Kidney epithelial cell (primary cell): ENCODE measurements at regions not wholly inside any gene's neighbourhood (a gene's known extent, or its start where the extent isn't known, plus 50 kb on each side); places are given as distances from the start of the nearest gene placed in this dataset.

Experiments used
- DNase-seq: peaks from one replicate; pipeline ENCODE4 v3.0.0-alpha.2; 2010; ENCODE audit warnings: low read depth
- H3K27me3 ChIP-seq: 2 replicates; pipeline ENCODE4 v1.6.0; 2011; ENCODE audit warnings: low read length; ENCODE audit not compliant: control insufficient read depth, insufficient read depth
- H3K36me3 ChIP-seq: 2 replicates; pipeline ENCODE4 v1.5.1; 2011; ENCODE audit warnings: low read length; ENCODE audit not compliant: control insufficient read depth, insufficient read depth
- H3K4me3 ChIP-seq: 2 replicates; pipeline ENCODE4 v1.5.1; 2011; ENCODE audit warnings: low read depth, mild to moderate bottlenecking, control low read depth, low read length
- TF ChIP-seq, protein P1 (sequence below): IDR thresholded peaks from 2 replicates; pipeline ENCODE4 v1.5.1; 2011; ENCODE audit warnings: mild to moderate bottlenecking, moderate library complexity, low read length, control low read depth, inconsistent platforms; ENCODE audit not compliant: insufficient read depth, poor library complexity, severe bottlenecking

DNA sequence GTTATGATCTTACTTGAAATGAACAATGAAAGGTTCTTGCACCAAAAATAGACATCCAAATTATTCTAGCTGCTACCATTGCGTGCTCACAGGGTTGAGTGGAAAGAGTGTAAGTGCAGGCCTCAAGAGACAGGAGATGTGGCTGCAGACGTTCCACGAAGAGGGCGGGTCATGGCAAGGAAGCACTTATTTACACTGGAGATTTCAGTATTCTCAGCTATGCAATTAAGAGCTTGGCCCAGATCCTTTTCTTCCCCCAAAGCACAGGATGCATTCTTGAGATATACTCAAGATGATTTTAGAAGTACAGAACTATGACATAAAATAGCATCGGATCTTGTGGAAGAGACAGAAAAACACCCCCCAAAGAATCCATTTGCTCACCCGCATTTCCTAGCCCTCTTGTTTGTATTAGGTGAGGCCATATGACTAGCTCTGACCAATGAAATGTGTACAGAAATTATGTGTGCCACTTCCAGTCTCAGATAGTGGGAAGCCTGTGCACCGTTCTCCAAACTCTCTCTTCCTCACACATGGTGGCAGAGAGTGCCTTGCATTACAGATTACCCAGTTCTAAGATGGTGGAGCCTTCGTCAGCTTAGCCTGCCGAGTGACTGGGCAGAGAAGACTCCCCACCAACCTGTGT lies 261.4 kb downstream of the TTC8 start:
- Histone ChIP-seq H3K36me3 (no peaks in the 10 kb centered on the region), H3K27me3 (no peaks in the 10 kb centered on the region), H3K4me3 (no peak overlapping the region)
- TF ChIP-seq, protein P1, sequence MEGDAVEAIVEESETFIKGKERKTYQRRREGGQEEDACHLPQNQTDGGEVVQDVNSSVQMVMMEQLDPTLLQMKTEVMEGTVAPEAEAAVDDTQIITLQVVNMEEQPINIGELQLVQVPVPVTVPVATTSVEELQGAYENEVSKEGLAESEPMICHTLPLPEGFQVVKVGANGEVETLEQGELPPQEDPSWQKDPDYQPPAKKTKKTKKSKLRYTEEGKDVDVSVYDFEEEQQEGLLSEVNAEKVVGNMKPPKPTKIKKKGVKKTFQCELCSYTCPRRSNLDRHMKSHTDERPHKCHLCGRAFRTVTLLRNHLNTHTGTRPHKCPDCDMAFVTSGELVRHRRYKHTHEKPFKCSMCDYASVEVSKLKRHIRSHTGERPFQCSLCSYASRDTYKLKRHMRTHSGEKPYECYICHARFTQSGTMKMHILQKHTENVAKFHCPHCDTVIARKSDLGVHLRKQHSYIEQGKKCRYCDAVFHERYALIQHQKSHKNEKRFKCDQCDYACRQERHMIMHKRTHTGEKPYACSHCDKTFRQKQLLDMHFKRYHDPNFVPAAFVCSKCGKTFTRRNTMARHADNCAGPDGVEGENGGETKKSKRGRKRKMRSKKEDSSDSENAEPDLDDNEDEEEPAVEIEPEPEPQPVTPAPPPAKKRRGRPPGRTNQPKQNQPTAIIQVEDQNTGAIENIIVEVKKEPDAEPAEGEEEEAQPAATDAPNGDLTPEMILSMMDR, result no peak
- no peak for DNase-seq

DNA sequence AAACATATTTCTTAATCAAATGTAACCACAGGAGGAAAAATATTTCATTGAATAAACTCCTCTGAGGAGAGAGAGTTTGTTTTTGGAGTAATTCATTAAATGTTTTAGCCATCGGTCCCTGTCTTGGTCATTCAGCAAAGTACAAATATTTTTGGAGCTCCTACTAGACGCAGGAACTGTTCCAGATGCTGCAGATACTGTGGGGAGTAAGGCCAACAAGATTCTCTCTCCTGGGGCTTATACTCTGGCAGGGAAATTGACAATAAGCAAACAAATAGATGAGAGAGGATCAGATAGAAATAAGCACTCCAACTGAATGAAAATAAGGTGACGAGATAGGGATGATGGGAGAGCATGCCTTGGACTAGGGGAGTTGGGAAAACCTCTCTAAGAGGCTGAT lies 264.1 kb downstream of the TTC8 start:
- no peak for DNase-seq
- no peaks in the 10 kb centered on the region for H3K36me3 ChIP-seq
- TF ChIP-seq, protein P1, result no peak
- no peaks in the 10 kb centered on the region for H3K27me3 ChIP-seq
- no peak overlapping the region for H3K4me3 ChIP-seq

DNA sequence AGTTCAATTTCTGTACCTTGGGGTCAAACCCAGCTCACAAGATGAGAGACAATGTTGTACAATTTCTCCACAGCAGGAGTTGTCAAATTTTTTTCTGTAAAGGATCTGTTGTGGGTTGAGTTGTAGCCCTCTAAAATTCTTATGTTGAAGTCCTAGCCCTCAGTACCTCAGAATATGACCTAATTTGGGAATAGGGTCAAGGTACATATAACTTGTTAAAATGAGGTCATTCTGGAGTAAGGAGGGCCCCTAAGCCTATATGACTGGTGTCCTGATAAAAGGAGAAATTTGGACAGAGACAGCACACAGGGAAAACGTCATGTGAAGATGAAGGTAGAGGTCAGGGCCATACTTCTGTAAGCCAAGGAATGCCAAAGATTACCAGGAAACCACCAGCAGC lies 264.9 kb downstream of the TTC8 start:
- Histone ChIP-seq H3K4me3 (no peak overlapping the region), H3K36me3 (no peaks in the 10 kb centered on the region), H3K27me3 (no peaks in the 10 kb centered on the region)
- no peak for DNase-seq
- TF ChIP-seq, protein P1, result no peak

DNA sequence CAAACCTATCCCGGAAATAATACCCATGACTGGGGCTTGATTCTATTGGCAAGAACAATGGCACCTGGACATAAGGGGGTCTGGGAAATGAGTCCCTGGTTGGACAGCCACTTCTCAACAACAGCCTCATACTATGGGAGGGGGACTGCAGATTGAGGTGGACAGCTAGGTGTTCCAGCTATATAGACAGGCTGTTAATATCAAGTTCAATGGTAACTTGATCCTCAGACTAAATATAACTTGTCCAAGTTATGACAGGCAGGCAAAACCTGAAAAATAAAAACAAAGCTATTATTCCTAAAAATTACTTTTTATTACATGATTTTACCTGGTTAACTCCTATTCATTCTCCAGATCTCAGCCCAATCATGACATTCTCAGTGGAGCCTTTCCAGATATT lies 267.3 kb downstream of the TTC8 start:
- DNase-seq, result no peak
- H3K27me3 ChIP-seq, result no peaks in the 10 kb centered on the region
- no peak overlapping the region for H3K4me3 ChIP-seq
- TF ChIP-seq, protein P1, result no peak
- no peaks in the 10 kb centered on the region for H3K36me3 ChIP-seq

DNA sequence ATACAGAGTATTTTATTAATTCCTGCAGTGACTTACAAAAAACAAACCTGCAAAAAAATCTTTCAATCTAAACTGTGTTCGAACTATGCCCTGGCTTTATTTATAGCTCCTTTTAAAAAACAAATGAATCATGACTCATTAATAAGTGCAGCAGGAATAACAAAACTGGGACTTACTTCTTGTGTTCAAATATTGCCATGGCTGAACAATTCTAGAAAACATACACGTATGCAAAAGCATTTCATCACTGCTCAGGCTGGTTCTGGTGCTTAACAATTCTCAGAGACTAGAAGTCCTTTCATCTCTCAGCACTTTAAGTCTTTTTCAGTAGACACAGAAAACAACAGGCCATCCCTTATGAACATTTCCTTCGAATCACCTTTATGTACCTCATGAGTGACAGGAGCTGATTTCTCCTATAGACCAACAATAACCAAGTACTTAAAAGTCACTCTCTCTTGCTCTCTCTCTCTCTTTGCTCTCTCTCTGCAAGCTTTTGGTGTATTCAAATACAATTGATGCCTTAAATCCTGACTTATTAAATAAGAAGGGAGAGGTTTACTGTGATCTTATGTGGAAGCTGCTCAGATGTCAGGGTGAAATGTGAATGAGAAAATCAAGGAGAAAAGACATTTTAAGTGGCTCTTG lies 268.8 kb downstream of the TTC8 start:
- Histone ChIP-seq H3K4me3 (no peak overlapping the region), H3K27me3 (no peaks in the 10 kb centered on the region), H3K36me3 (no peaks in the 10 kb centered on the region)
- TF ChIP-seq, protein P1, result no peak
- DNase-seq, result no peak

DNA sequence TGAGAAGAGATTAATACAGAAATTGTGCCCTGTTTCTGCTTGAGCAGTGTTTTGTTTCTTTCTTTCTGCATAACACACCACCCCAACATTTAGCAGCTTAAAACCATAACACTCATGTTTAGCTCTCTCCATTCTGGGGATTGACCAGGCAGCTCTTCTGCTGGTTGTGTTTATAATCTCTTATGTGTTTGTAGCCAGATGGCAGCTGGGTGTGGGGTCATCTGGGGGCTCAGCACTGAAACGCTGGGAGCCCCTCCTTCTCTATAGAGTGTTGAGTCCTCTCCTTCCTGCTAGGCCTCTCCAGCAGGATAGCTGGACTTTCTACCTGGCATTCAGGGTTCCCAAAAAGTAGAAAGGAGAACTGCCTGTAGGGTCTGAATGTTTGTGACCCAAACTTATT lies 270.6 kb downstream of the TTC8 start:
- no peak for DNase-seq
- TF ChIP-seq, protein P1, result no peak
- Histone ChIP-seq H3K36me3 (no peaks in the 10 kb centered on the region), H3K4me3 (no peak overlapping the region), H3K27me3 (no peaks in the 10 kb centered on the region)
